ENCODE measurements at regions not wholly inside any gene's neighbourhood (a gene's known extent, or its start where the extent isn't known, plus 50 kb on each side); places are given as distances from the start of the nearest gene placed in this dataset.

- intact Hi-C loops (cut with DNase I) = no loop called here
- ATAC-seq (no peak), DNase-seq (no peak)
- Histone ChIP-seq H3K9me3 (no peaks in the 10 kb centered on the region), H3K27me3 (no peaks in the 10 kb centered on the region), H3K4me3 (no peak overlapping the region), H3K36me3 (no peaks in the 10 kb centered on the region), H3K27ac (no peak overlapping the region), H3K4me1 (peaks cover 7 to 14% of the 10 kb centered on the region in 2 donors)
- TF ChIP-seq CTCF (IDR thresholded peaks at IDR 0.05) = no peak
Observed at GRCh38 chr20:23290761-23291574, 59.6 kb upstream of the NXT1 start.

- DNase-seq = no peak
- peak; percentile 19 for ATAC-seq
- no peak overlapping the region for H3K27ac ChIP-seq
- peaks cover 7 to 14% of the 10 kb centered on the region in 2 donors for H3K4me1 ChIP-seq
- no peaks in the 10 kb centered on the region for H3K36me3 ChIP-seq
- no peak for TF ChIP-seq CTCF (IDR thresholded peaks at IDR 0.05)
- H3K27me3 ChIP-seq = no peaks in the 10 kb centered on the region
- no peak overlapping the region for H3K4me3 ChIP-seq
- intact Hi-C loops (cut with DNase I) = no loop called here
- no peaks in the 10 kb centered on the region for H3K9me3 ChIP-seq
Observed at GRCh38 chr20:23289724-23290395, 60.7 kb upstream of the NXT1 start.

GRCh38 chr20:23289249-23289648 lies 61.3 kb upstream of the NXT1 start:
- Histone ChIP-seq H3K4me1 (peaks cover 7 to 12% of the 10 kb centered on the region in 2 donors), H3K27ac (no peak overlapping the region), H3K4me3 (no peak overlapping the region), H3K36me3 (no peaks in the 10 kb centered on the region), H3K27me3 (no peaks in the 10 kb centered on the region), H3K9me3 (no peaks in the 10 kb centered on the region)
- DNase-seq (no peak), ATAC-seq (no peak)
- intact Hi-C loops (cut with DNase I) = no loop called here
- no peak for TF ChIP-seq CTCF (IDR thresholded peaks at IDR 0.05)

GRCh38 chr20:23287354-23288190 lies 63.0 kb upstream of the NXT1 start:
- no peaks in the 10 kb centered on the region for H3K27me3 ChIP-seq
- no peak for TF ChIP-seq CTCF (IDR thresholded peaks at IDR 0.05)
- H3K4me1 ChIP-seq = peaks cover 0 to 8% of the 10 kb centered on the region in 2 donors
- no peak overlapping the region for H3K4me3 ChIP-seq
- ATAC-seq (no peak), DNase-seq (no peak)
- H3K27ac ChIP-seq = no peak overlapping the region
- H3K9me3 ChIP-seq = no peaks in the 10 kb centered on the region
- intact Hi-C loops (cut with DNase I) = no loop called here
- no peaks in the 10 kb centered on the region for H3K36me3 ChIP-seq

- no peak for DNase-seq
- intact Hi-C loops (cut with DNase I) = no loop called here
Observed at GRCh38 chr20:23286346-23286745, 64.2 kb upstream of the NXT1 start.

More at GRCh38 chr20:23286346-23286745, 64.2 kb upstream of the NXT1 start:
- H3K4me3 ChIP-seq = no peak overlapping the region
- TF ChIP-seq CTCF (IDR thresholded peaks at IDR 0.05) = no peak
- no peak overlapping the region for H3K27ac ChIP-seq
- H3K36me3 ChIP-seq = no peaks in the 10 kb centered on the region
- H3K4me1 ChIP-seq = peaks cover 0 to 8% of the 10 kb centered on the region in 2 donors
- no peaks in the 10 kb centered on the region for H3K9me3 ChIP-seq
- no peaks in the 10 kb centered on the region for H3K27me3 ChIP-seq
- ATAC-seq = no peak
